Trophoblast cell (in vitro differentiated cells and primary cell): ENCODE measurements at regions not wholly inside any gene's neighbourhood (a gene's known extent, or its start where the extent isn't known, plus 50 kb on each side); places are given as distances from the start of the nearest gene placed in this dataset.

Experiments used
- DNase-seq, 2 donors: peaks; one replicate each; pipeline ENCODE4 v3.0.0-alpha.2; 2016
- H2AFZ ChIP-seq: 2 replicates; pipeline ENCODE4 v1.6.1; 2013; ENCODE audit warnings: low read length, moderate library complexity, mild to moderate bottlenecking; ENCODE audit not compliant: insufficient read depth, poor library complexity
- H2AK5ac ChIP-seq: 2 replicates; pipeline ENCODE4 v1.6.1; 2013; ENCODE audit warnings: mild to moderate bottlenecking, low read length
- H2BK120ac ChIP-seq: 2 replicates; pipeline ENCODE4 v1.6.1; 2013; ENCODE audit warnings: low read length, mild to moderate bottlenecking, moderate library complexity; ENCODE audit not compliant: insufficient read depth, poor library complexity
- H2BK12ac ChIP-seq: 2 replicates; pipeline ENCODE4 v1.6.1; 2013; ENCODE audit warnings: mild to moderate bottlenecking, low read length, moderate library complexity
- H2BK5ac ChIP-seq: 2 replicates; pipeline ENCODE4 v1.6.1; 2013; ENCODE audit warnings: low read length, low read depth, moderate library complexity, mild to moderate bottlenecking; ENCODE audit not compliant: poor library complexity
- H3K14ac ChIP-seq: 2 replicates; pipeline ENCODE4 v1.6.1; 2013; ENCODE audit warnings: mild to moderate bottlenecking, low read length
- H3K18ac ChIP-seq: 2 replicates; pipeline ENCODE4 v1.6.1; 2013; ENCODE audit warnings: mild to moderate bottlenecking, low read length
- H3K23ac ChIP-seq: 2 replicates; pipeline ENCODE4 v1.6.1; 2013; ENCODE audit warnings: low read length
- H3K27ac ChIP-seq: 2 replicates; pipeline ENCODE4 v1.5.1; 2013; ENCODE audit warnings: low read depth, mild to moderate bottlenecking, inconsistent platforms, low read length, moderate library complexity
- H3K27me3 ChIP-seq: 2 replicates; pipeline ENCODE4 v1.6.1; 2013; ENCODE audit warnings: inconsistent platforms, mild to moderate bottlenecking, low read length, moderate library complexity; ENCODE audit not compliant: insufficient read depth
- H3K36me3 ChIP-seq, 2 experiments: 1 replicate in 1 of 2; 2 replicates in 1 of 2; pipeline ENCODE4 v1.6.1; 2013; ENCODE audit warnings: low read length in 2 of 2, mild to moderate bottlenecking in 2 of 2, moderate library complexity in 1 of 2; ENCODE audit not compliant: insufficient read depth in 2 of 2, control insufficient read depth in 1 of 2
- H3K4ac ChIP-seq: 2 replicates; pipeline ENCODE4 v1.6.1; 2013; ENCODE audit warnings: low read depth, mild to moderate bottlenecking, low read length, moderate library complexity
- H3K4me1 ChIP-seq, 2 experiments: 1 replicate in 1 of 2; 2 replicates in 1 of 2; pipeline ENCODE4 v1.6.1; 2013; ENCODE audit warnings: low read length in 2 of 2, mild to moderate bottlenecking in 2 of 2, moderate library complexity in 1 of 2; ENCODE audit not compliant: insufficient read depth in 2 of 2, control insufficient read depth in 1 of 2
- H3K4me2 ChIP-seq: 2 replicates; pipeline ENCODE4 v1.6.1; 2013; ENCODE audit warnings: inconsistent platforms, mild to moderate bottlenecking, low read length, moderate library complexity
- H3K4me3 ChIP-seq: 2 replicates; pipeline ENCODE4 v1.5.1; 2013; ENCODE audit warnings: mild to moderate bottlenecking, low read depth, low read length, inconsistent platforms
- H3K79me1 ChIP-seq: one replicate; pipeline ENCODE4 v1.6.1; 2013; ENCODE audit warnings: low read length
- H3K79me2 ChIP-seq: 2 replicates; pipeline ENCODE4 v1.6.1; 2013; ENCODE audit warnings: low read length, mild to moderate bottlenecking; ENCODE audit not compliant: control insufficient read depth, insufficient read depth, poor library complexity
- H3K9ac ChIP-seq: 2 replicates; pipeline ENCODE4 v1.6.1; 2013; ENCODE audit warnings: mild to moderate bottlenecking, low read length
- H3K9me3 ChIP-seq: 2 replicates; pipeline ENCODE4 v1.6.1; 2013; ENCODE audit warnings: low read depth, mild to moderate bottlenecking, control low read depth, inconsistent platforms, low read length; ENCODE audit not compliant: insufficient read depth
- H4K12ac ChIP-seq: 2 replicates; pipeline ENCODE4 v1.6.1; 2013; ENCODE audit warnings: low read depth, mild to moderate bottlenecking, low read length, moderate library complexity
- H4K8ac ChIP-seq: 2 replicates; pipeline ENCODE4 v1.6.1; 2013; ENCODE audit warnings: low read depth, mild to moderate bottlenecking, low read length, moderate library complexity
- H4K91ac ChIP-seq: one replicate; pipeline ENCODE4 v1.6.1; 2013; ENCODE audit warnings: low read depth, mild to moderate bottlenecking, low read length, moderate library complexity
- WGBS: extraction: QIAGEN DNeasy Blood & Tissue Kit; methylation state at CpG from one replicate; pipeline ENCODE4 v1.1.7; 2013; ENCODE audit warnings: missing lambda C conversion rate; ENCODE audit not compliant: insufficient read length, insufficient coverage; ENCODE audit errors: extremely low coverage; 5-methylcytosine and 5-hydroxymethylcytosine counted together

- Histone ChIP-seq H3K4ac (no peak overlapping the region), H3K14ac (peak overlapping the region; percentile 3), H4K12ac (peak overlapping the region; percentile 65), H3K79me1 (peaks cover 3% of the 10 kb centered on the region), H3K18ac (no peak overlapping the region), H4K91ac (peak overlapping the region; percentile 9), H2BK12ac (no peak overlapping the region), H3K27ac (no peak overlapping the region), H2BK120ac (peak overlapping the region; percentile 6), H2AFZ (peak overlapping the region; percentile 72), H3K9me3 (no peaks in the 10 kb centered on the region), H3K4me3 (peak overlapping the region; percentile 0), H3K23ac (no peak overlapping the region), H3K4me2 (peak overlapping the region; percentile 54), H3K4me1 (no peaks in the 10 kb centered on the region), H3K9ac (no peak overlapping the region), H2BK5ac (no peak overlapping the region), H3K27me3 (no peaks in the 10 kb centered on the region), H3K36me3 (no peaks in the 10 kb centered on the region), H2AK5ac (no peak overlapping the region), H3K79me2 (no peaks in the 10 kb centered on the region), H4K8ac (peak overlapping the region; percentile 80)
- DNase-seq, result peak in 1 of 2 donors; percentile 26
- no CpG with 5 or more reads among the region's 11 CpGs for whole genome bisulfite sequencing
Measured at GRCh38 chr18:25503567-25504081, 151.7 kb upstream of the ZNF521 start.

- WGBS, result no CpG with 5 or more reads among the region's 2 CpGs
- no peak overlapping the region for H4K8ac ChIP-seq
- no peak overlapping the region for H2BK120ac ChIP-seq
Measured at GRCh38 chr18:25497151-25497794, 145.3 kb upstream of the ZNF521 start.

GRCh38 chr18:25496544-25496943 is 144.6 kb upstream of the ZNF521 start:
- H2BK12ac ChIP-seq, result no peak overlapping the region
- no peaks in the 10 kb centered on the region for H3K36me3 ChIP-seq
- no peak overlapping the region for H3K27ac ChIP-seq
- no peaks in the 10 kb centered on the region for H3K79me2 ChIP-seq
- H3K4me1 ChIP-seq, result no peaks in the 10 kb centered on the region
- H3K4me3 ChIP-seq, result no peak overlapping the region
- H2BK120ac ChIP-seq, result no peak overlapping the region
- H3K14ac ChIP-seq, result no peak overlapping the region
- no peak overlapping the region for H2AFZ ChIP-seq
- H4K91ac ChIP-seq, result no peak overlapping the region
- H3K79me1 ChIP-seq, result no peaks in the 10 kb centered on the region
- no peak overlapping the region for H3K4me2 ChIP-seq
- no peak overlapping the region for H3K18ac ChIP-seq
- no peak overlapping the region for H3K4ac ChIP-seq
- no peak overlapping the region for H4K12ac ChIP-seq
- no peak overlapping the region for H3K9ac ChIP-seq
- no peak overlapping the region for H4K8ac ChIP-seq
- H2BK5ac ChIP-seq, result no peak overlapping the region
- DNase-seq, result no peak
- no peaks in the 10 kb centered on the region for H3K27me3 ChIP-seq
- no peak overlapping the region for H2AK5ac ChIP-seq
- no CpG with 5 or more reads among the region's 2 CpGs for WGBS
- no peak overlapping the region for H3K23ac ChIP-seq
- H3K9me3 ChIP-seq, result no peaks in the 10 kb centered on the region

More at GRCh38 chr18:25497151-25497794, 145.3 kb upstream of the ZNF521 start:
- no peak overlapping the region for H3K27ac ChIP-seq
- no peak overlapping the region for H3K4me2 ChIP-seq
- H2BK12ac ChIP-seq, result no peak overlapping the region
- no peak overlapping the region for H3K4me3 ChIP-seq
- no peaks in the 10 kb centered on the region for H3K79me1 ChIP-seq
- no peak overlapping the region for H4K91ac ChIP-seq
- no peaks in the 10 kb centered on the region for H3K27me3 ChIP-seq
- no peak for DNase-seq
- H3K4ac ChIP-seq, result no peak overlapping the region
- no peaks in the 10 kb centered on the region for H3K4me1 ChIP-seq
- no peak overlapping the region for H4K12ac ChIP-seq
- no peaks in the 10 kb centered on the region for H3K36me3 ChIP-seq
- H3K23ac ChIP-seq, result no peak overlapping the region
- no peak overlapping the region for H2AFZ ChIP-seq
- no peak overlapping the region for H2AK5ac ChIP-seq
- H3K9me3 ChIP-seq, result no peaks in the 10 kb centered on the region
- H3K79me2 ChIP-seq, result no peaks in the 10 kb centered on the region
- no peak overlapping the region for H3K14ac ChIP-seq
- no peak overlapping the region for H2BK5ac ChIP-seq
- no peak overlapping the region for H3K18ac ChIP-seq
- no peak overlapping the region for H3K9ac ChIP-seq

- no peak overlapping the region for H3K4me3 ChIP-seq
- H3K4me1 ChIP-seq, result no peaks in the 10 kb centered on the region
- no peak overlapping the region for H3K14ac ChIP-seq
- no peak overlapping the region for H2AFZ ChIP-seq
- H3K23ac ChIP-seq, result no peak overlapping the region
- no peak overlapping the region for H2BK120ac ChIP-seq
- H4K8ac ChIP-seq, result no peak overlapping the region
- H3K27ac ChIP-seq, result no peak overlapping the region
- no peak overlapping the region for H2AK5ac ChIP-seq
- no peaks in the 10 kb centered on the region for H3K9me3 ChIP-seq
- H4K91ac ChIP-seq, result no peak overlapping the region
- DNase-seq, result no peak
- no peaks in the 10 kb centered on the region for H3K79me2 ChIP-seq
- no peaks in the 10 kb centered on the region for H3K27me3 ChIP-seq
- no peak overlapping the region for H3K4me2 ChIP-seq
- H3K9ac ChIP-seq, result no peak overlapping the region
- no peaks in the 10 kb centered on the region for H3K36me3 ChIP-seq
- H3K18ac ChIP-seq, result no peak overlapping the region
- WGBS, result no CpG with 5 or more reads among the region's 1 CpG
- no peak overlapping the region for H2BK5ac ChIP-seq
- no peak overlapping the region for H2BK12ac ChIP-seq
- no peaks in the 10 kb centered on the region for H3K79me1 ChIP-seq
- H3K4ac ChIP-seq, result no peak overlapping the region
- H4K12ac ChIP-seq, result no peak overlapping the region
Measured at GRCh38 chr18:25495606-25496005, 143.6 kb upstream of the ZNF521 start.
